Endothelial cell (in vitro differentiated cells): ENCODE measurements at regions not wholly inside any gene's neighbourhood (a gene's known extent, or its start where the extent isn't known, plus 50 kb on each side); places are given as distances from the start of the nearest gene placed in this dataset.

Experiments
- DNase-seq: peaks from one replicate; pipeline ENCODE4 v3.0.0; 2021; ENCODE audit warnings: low spot score
- H3K27ac Mint-ChIP-seq: one replicate; pipeline ENCODE4 v1.8.0; 2021; ENCODE audit warnings: mixed read lengths, inconsistent platforms; ENCODE audit not compliant: unreplicated experiment
- H3K27me3 Mint-ChIP-seq: one replicate; pipeline ENCODE4 v1.8.0; 2021; ENCODE audit warnings: mild to moderate bottlenecking, moderate library complexity, mixed read lengths, inconsistent platforms; ENCODE audit not compliant: unreplicated experiment
- H3K36me3 Mint-ChIP-seq: one replicate; pipeline ENCODE4 v1.8.0; 2021; ENCODE audit warnings: mild to moderate bottlenecking, low read depth, mixed read lengths, inconsistent platforms; ENCODE audit not compliant: unreplicated experiment
- H3K4me1 Mint-ChIP-seq: one replicate; pipeline ENCODE4 v1.8.0; 2021; ENCODE audit warnings: mild to moderate bottlenecking, mixed read lengths, inconsistent platforms; ENCODE audit not compliant: unreplicated experiment
- H3K4me3 Mint-ChIP-seq: one replicate; pipeline ENCODE4 v1.8.0; 2021; ENCODE audit warnings: mild to moderate bottlenecking, mixed read lengths, inconsistent platforms; ENCODE audit not compliant: unreplicated experiment
- H3K9me3 Mint-ChIP-seq: one replicate; pipeline ENCODE4 v1.8.0; 2021; ENCODE audit warnings: mixed read lengths, inconsistent platforms; ENCODE audit not compliant: unreplicated experiment
- CTCF ChIP-seq: fragments of 200-600 bp; sonication (generic); IDR thresholded peaks from one replicate; pipeline ENCODE4 v1.5.0; 2021; ENCODE audit warnings: antibody characterized with exemption; ENCODE audit not compliant: unreplicated experiment

DNA sequence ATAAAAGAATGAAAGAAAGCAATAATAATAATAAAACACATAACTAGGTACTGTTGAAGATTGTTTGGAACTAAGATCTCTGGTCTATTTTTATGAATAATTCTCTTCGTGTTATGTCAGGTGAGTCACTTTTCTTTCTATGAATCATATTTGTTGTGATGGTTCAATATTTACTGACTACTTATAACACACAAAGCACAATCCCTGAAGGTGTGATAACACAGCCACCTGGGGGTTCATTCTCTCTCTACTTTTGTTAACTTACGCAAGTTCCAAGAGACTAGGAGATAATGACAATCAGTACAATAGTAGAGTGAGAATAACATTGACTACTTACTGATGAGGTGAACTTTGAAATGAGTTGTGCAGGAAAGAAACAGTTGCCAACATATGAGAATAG is 149.9 kb downstream of the IBTK start:
- no peak for TF ChIP-seq CTCF
- Mint-ChIP-seq H3K4me3 (no peak overlapping the region), H3K36me3 (no peaks in the 10 kb centered on the region), H3K27ac (no peak overlapping the region), H3K4me1 (no peaks in the 10 kb centered on the region), H3K9me3 (no peaks in the 10 kb centered on the region), H3K27me3 (no peaks in the 10 kb centered on the region)
- no peak for DNase-seq

GRCh38 chr6:82095091-82095490 is 152.5 kb downstream of the IBTK start:
- H3K27me3 Mint-ChIP-seq: no peaks in the 10 kb centered on the region
- no peaks in the 10 kb centered on the region for H3K36me3 Mint-ChIP-seq
- no peak for DNase-seq
- no peak for TF ChIP-seq CTCF
- H3K27ac Mint-ChIP-seq: no peak overlapping the region
- no peak overlapping the region for H3K4me3 Mint-ChIP-seq
- no peaks in the 10 kb centered on the region for H3K9me3 Mint-ChIP-seq
- H3K4me1 Mint-ChIP-seq: no peaks in the 10 kb centered on the region

- no peak overlapping the region for H3K4me3 Mint-ChIP-seq
- no peaks in the 10 kb centered on the region for H3K9me3 Mint-ChIP-seq
- H3K27me3 Mint-ChIP-seq: no peaks in the 10 kb centered on the region
- TF ChIP-seq CTCF: no peak
- H3K4me1 Mint-ChIP-seq: no peaks in the 10 kb centered on the region
- H3K36me3 Mint-ChIP-seq: no peaks in the 10 kb centered on the region
- DNase-seq: no peak
- no peak overlapping the region for H3K27ac Mint-ChIP-seq
These were observed 153.3 kb downstream of the IBTK start for GRCh38 chr6:82094166-82094806.

DNA sequence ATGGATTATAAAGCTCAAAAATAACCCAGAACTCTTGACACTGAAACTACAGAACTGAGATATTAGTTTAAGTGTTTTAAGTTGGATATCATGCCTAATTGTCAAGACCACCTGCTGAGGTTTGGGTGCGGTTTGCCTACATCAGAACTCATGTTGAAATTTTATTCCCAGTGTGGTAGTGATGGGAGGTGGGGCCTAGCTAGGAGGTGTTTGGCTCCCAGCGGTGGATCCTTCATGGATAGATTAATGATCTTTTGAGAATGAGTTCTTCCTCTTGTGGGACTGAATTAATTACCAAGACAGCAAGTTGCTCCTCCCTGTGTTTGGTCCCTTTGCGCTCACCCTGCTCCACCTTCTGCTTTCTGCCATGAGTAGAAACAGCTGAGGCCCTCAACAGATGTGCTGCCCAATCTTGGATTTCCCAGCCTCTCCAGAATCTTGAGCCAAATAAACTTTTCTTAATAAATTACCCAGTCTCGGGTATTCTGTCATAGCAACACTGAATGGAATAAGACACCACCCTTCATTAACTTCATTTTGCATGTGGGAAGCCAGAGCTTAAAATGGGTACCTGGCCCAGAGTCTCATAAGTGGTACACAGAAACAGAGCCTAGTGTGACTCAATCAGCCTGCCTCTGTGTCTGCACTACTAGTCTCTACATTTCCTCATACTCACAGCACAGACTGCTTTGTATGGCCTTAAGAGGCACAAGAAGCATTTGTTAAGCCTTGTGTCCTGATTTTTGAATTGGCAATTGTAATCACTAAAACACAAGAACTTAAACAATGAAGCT is 158.4 kb downstream of the IBTK start:
- no peaks in the 10 kb centered on the region for H3K9me3 Mint-ChIP-seq
- H3K36me3 Mint-ChIP-seq: no peaks in the 10 kb centered on the region
- H3K27ac Mint-ChIP-seq: no peak overlapping the region
- no peak for DNase-seq
- H3K27me3 Mint-ChIP-seq: no peaks in the 10 kb centered on the region
- TF ChIP-seq CTCF: no peak
- H3K4me3 Mint-ChIP-seq: no peak overlapping the region
- H3K4me1 Mint-ChIP-seq: no peaks in the 10 kb centered on the region

- Mint-ChIP-seq H3K27ac (no peak overlapping the region), H3K4me3 (no peak overlapping the region), H3K4me1 (no peaks in the 10 kb centered on the region), H3K9me3 (no peaks in the 10 kb centered on the region), H3K27me3 (no peaks in the 10 kb centered on the region), H3K36me3 (no peaks in the 10 kb centered on the region)
- TF ChIP-seq CTCF: no peak
- DNase-seq: no peak
These were observed 160.6 kb downstream of the IBTK start for GRCh38 chr6:82086944-82087343.
